SH-SY5Y (cell line): ENCODE measurements at regions not wholly inside any gene's neighbourhood (a gene's known extent, or its start where the extent isn't known, plus 50 kb on each side); places are given as distances from the start of the nearest gene placed in this dataset.

Experiments
- GATA2 ChIP-seq: IDR thresholded peaks from 2 replicates; pipeline ENCODE4 v1.6.1; 2011; ENCODE audit warnings: mild to moderate bottlenecking, low read depth, low read length
- GATA3 ChIP-seq: IDR thresholded peaks from 2 replicates; pipeline ENCODE4 v1.6.1; 2011; ENCODE audit warnings: low read depth, mild to moderate bottlenecking, low read length, moderate library complexity

GRCh38 chr10:78616125-78616695 is 452.6 kb upstream of the ZMIZ1 start:
- no peak for TF ChIP-seq GATA3
- TF ChIP-seq GATA2: no peak
